ENCODE measurements at regions not wholly inside any gene's neighbourhood (a gene's known extent, or its start where the extent isn't known, plus 50 kb on each side); places are given as distances from the start of the nearest gene placed in this dataset.
"Not testable (repeated sequence)": the region's sequence is repeated elsewhere in the genome, so short reads cannot be mapped to it uniquely, and the experiment has no call there.

DNA sequence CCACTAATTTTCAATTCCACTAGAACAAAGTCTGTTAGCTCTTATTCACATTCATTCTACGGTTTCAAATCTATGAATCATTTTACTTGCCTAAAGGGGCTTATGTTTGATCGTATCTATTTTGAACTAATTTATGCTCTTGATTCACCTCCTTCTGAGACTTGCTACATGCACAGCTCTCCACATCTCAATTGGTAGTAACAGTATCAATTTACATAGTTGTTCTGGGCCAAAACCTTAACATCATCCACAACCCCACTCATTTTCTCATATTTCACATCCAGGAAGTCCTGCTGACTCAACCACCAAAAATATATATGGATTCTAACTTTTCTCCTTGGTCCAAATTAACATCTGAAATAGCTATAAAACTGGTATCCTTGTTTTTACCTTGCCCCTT lies 208.6 kb downstream of the RASSF9 start:
- Mint-ChIP-seq H3K36me3 (ENCODE audit: low read depth, unreplicated experiment) (no peaks in the 10 kb centered on the region), H3K27me3 (ENCODE audit: low read depth, unreplicated experiment) (no peaks in the 10 kb centered on the region), H3K4me1 (ENCODE audit: low read depth, unreplicated experiment) (peaks cover 16% of the 10 kb centered on the region), H3K9me3 (ENCODE audit: unreplicated experiment) (no peaks in the 10 kb centered on the region), H3K27ac (ENCODE audit: unreplicated experiment) (no peak overlapping the region), H3K4me3 (ENCODE audit: unreplicated experiment) (no peak overlapping the region)
- DNase-seq (ENCODE audit: low read depth) (peak; percentile 89), FAIRE-seq (no peak)
- TF ChIP-seq EZH2 (IDR thresholded peaks at IDR 0.05; ENCODE audit: insufficient read depth, low read length), result no peak
- TF ChIP-seq, protein P1, sequence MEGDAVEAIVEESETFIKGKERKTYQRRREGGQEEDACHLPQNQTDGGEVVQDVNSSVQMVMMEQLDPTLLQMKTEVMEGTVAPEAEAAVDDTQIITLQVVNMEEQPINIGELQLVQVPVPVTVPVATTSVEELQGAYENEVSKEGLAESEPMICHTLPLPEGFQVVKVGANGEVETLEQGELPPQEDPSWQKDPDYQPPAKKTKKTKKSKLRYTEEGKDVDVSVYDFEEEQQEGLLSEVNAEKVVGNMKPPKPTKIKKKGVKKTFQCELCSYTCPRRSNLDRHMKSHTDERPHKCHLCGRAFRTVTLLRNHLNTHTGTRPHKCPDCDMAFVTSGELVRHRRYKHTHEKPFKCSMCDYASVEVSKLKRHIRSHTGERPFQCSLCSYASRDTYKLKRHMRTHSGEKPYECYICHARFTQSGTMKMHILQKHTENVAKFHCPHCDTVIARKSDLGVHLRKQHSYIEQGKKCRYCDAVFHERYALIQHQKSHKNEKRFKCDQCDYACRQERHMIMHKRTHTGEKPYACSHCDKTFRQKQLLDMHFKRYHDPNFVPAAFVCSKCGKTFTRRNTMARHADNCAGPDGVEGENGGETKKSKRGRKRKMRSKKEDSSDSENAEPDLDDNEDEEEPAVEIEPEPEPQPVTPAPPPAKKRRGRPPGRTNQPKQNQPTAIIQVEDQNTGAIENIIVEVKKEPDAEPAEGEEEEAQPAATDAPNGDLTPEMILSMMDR (IDR thresholded peaks at IDR 0.05; ENCODE audit: insufficient read depth, low read depth, low read length), result no peak
- Histone ChIP-seq H3K4me1 (ENCODE audit: insufficient read depth, low read length) (peaks cover 17% of the 10 kb centered on the region), H4K20me1 (ENCODE audit: insufficient read depth, low read length) (no peaks in the 10 kb centered on the region), H3K36me3 (ENCODE audit: insufficient read depth, low read length) (no peaks in the 10 kb centered on the region), H3K9ac (ENCODE audit: low read length) (no peak overlapping the region), H2AFZ (ENCODE audit: low read depth, low read length) (no peak overlapping the region), H3K9me3 (ENCODE audit: insufficient read depth, low read depth, low read length) (no peaks in the 10 kb centered on the region), H3K27me3 (ENCODE audit: insufficient read depth, low read length) (no peaks in the 10 kb centered on the region), H3K79me2 (ENCODE audit: insufficient read depth, low read length) (no peaks in the 10 kb centered on the region), H3K4me2 (ENCODE audit: low read length) (peak overlapping the region; percentile 35), H3K4me3 (ENCODE audit: insufficient read depth, low read depth, low read length) (no peak overlapping the region), H3K27ac (ENCODE audit: low read depth, low read length) (peak overlapping the region; percentile 76)

DNA sequence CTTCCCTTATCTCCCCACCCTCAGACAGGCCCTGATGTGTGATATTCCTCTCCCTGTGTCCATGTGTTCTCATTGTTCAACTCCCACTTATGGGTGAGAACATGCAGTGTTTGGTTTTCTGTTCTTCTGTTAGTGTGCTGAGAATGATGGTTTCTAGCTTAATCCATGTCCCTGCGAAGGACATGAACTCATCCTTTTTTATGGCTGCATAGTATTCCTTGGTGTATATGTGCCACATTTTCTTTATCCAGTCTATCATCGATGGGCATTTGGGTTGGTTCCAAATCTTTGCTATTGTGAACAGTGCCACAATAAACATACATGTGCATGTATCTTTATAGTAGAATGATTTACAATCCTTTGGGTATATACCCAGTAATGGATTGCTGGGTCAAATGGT lies 207.6 kb downstream of the RASSF9 start:
- peaks cover 17% of the 10 kb centered on the region for H3K4me1 ChIP-seq (ENCODE audit: insufficient read depth, low read length)
- not testable (repeated sequence) for H3K27me3 Mint-ChIP-seq (ENCODE audit: low read depth, unreplicated experiment); H3K4me2 ChIP-seq (ENCODE audit: low read length); DNase-seq (ENCODE audit: low read depth); H3K9me3 Mint-ChIP-seq (ENCODE audit: unreplicated experiment); H3K79me2 ChIP-seq (ENCODE audit: insufficient read depth, low read length); H3K27ac Mint-ChIP-seq (ENCODE audit: unreplicated experiment); FAIRE-seq; H3K9ac ChIP-seq (ENCODE audit: low read length); H4K20me1 ChIP-seq (ENCODE audit: insufficient read depth, low read length); H2AFZ ChIP-seq (ENCODE audit: low read depth, low read length); H3K4me3 ChIP-seq (ENCODE audit: insufficient read depth, low read depth, low read length); H3K36me3 Mint-ChIP-seq (ENCODE audit: low read depth, unreplicated experiment); H3K36me3 ChIP-seq (ENCODE audit: insufficient read depth, low read length); H3K9me3 ChIP-seq (ENCODE audit: insufficient read depth, low read depth, low read length); H3K27ac ChIP-seq (ENCODE audit: low read depth, low read length); H3K4me3 Mint-ChIP-seq (ENCODE audit: unreplicated experiment); H3K27me3 ChIP-seq (ENCODE audit: insufficient read depth, low read length)
- peaks cover 23% of the 10 kb centered on the region for H3K4me1 Mint-ChIP-seq (ENCODE audit: low read depth, unreplicated experiment)

DNA sequence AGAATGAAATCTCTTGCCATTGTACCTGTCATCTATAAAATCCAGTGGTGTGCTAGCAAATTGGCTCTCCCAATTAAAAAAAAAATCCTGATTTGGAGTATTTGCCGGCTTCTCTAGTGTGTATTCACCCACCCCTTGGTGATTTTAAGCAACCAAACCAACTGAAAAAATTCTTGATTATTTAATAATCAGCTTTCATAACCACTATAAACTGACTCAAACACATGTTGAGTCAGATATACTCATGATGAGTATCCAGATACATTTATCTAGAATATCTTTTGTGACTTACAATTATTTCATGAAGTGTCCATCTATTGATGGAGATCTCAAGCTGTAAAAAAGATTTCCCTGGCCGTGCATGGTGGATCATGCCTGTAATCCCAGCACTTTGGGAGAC lies 205.4 kb downstream of the RASSF9 start:
- H3K9ac ChIP-seq (ENCODE audit: low read length), result no peak overlapping the region
- no peaks in the 10 kb centered on the region for H3K27me3 Mint-ChIP-seq (ENCODE audit: low read depth, unreplicated experiment)
- no peaks in the 10 kb centered on the region for H3K9me3 Mint-ChIP-seq (ENCODE audit: unreplicated experiment)
- H3K36me3 Mint-ChIP-seq (ENCODE audit: low read depth, unreplicated experiment), result no peaks in the 10 kb centered on the region
- H3K27ac ChIP-seq (ENCODE audit: low read depth, low read length), result no peak overlapping the region
- no peak for TF ChIP-seq EZH2 (IDR thresholded peaks at IDR 0.05; ENCODE audit: insufficient read depth, low read length)
- TF ChIP-seq, protein P1 (IDR thresholded peaks at IDR 0.05; ENCODE audit: insufficient read depth, low read depth, low read length), result no peak
- H3K4me1 Mint-ChIP-seq (ENCODE audit: low read depth, unreplicated experiment), result peaks cover 23% of the 10 kb centered on the region
- peaks cover 14% of the 10 kb centered on the region for H3K4me1 ChIP-seq (ENCODE audit: insufficient read depth, low read length)
- H2AFZ ChIP-seq (ENCODE audit: low read depth, low read length), result no peak overlapping the region
- no peaks in the 10 kb centered on the region for H3K27me3 ChIP-seq (ENCODE audit: insufficient read depth, low read length)
- H3K27ac Mint-ChIP-seq (ENCODE audit: unreplicated experiment), result no peak overlapping the region
- no peak overlapping the region for H3K4me3 Mint-ChIP-seq (ENCODE audit: unreplicated experiment)
- no peak overlapping the region for H3K4me2 ChIP-seq (ENCODE audit: low read length)
- H3K9me3 ChIP-seq (ENCODE audit: insufficient read depth, low read depth, low read length), result no peaks in the 10 kb centered on the region
- FAIRE-seq (no peak), DNase-seq (ENCODE audit: low read depth) (no peak)
- no peaks in the 10 kb centered on the region for H4K20me1 ChIP-seq (ENCODE audit: insufficient read depth, low read length)
- H3K79me2 ChIP-seq (ENCODE audit: insufficient read depth, low read length), result no peaks in the 10 kb centered on the region
- no peaks in the 10 kb centered on the region for H3K36me3 ChIP-seq (ENCODE audit: insufficient read depth, low read length)
- H3K4me3 ChIP-seq (ENCODE audit: insufficient read depth, low read depth, low read length), result no peak overlapping the region

All from astrocyte (in vitro differentiated cells and primary cell).